PFSK-1 (cell line): ENCODE measurements at regions not wholly inside any gene's neighbourhood (a gene's known extent, or its start where the extent isn't known, plus 50 kb on each side); places are given as distances from the start of the nearest gene placed in this dataset.

Experiments
- FOXP2 ChIP-seq: optimal IDR thresholded peaks from 2 replicates; pipeline ENCODE3; 2011; ENCODE audit warnings: borderline replicate concordance, control low read depth, inconsistent platforms; ENCODE audit not compliant: insufficient read depth; ENCODE audit errors: extremely low read length, extremely low read depth
- POLR2AphosphoS5 ChIP-seq: IDR thresholded peaks from 2 replicates; pipeline ENCODE4 v1.6.1; 2012; ENCODE audit warnings: low read depth, mild to moderate bottlenecking, control low read depth, low read length, moderate library complexity
- SIN3A ChIP-seq: IDR thresholded peaks from 2 replicates; pipeline ENCODE4 v1.6.1; 2012; ENCODE audit warnings: mild to moderate bottlenecking, low read length, moderate library complexity, borderline replicate concordance; ENCODE audit not compliant: insufficient read depth
- TAF1 ChIP-seq: IDR thresholded peaks from 2 replicates; pipeline ENCODE4 v1.6.1; 2012; ENCODE audit warnings: low read length, control low read depth, borderline replicate concordance; ENCODE audit not compliant: insufficient read depth
- TF ChIP-seq, protein P1 (sequence below), 2 experiments: IDR thresholded peaks; 2 replicates each; pipeline versions ENCODE4 v1.6.1 to v1.8.0; 2011 to 2012; ENCODE audit warnings: low read depth in 2 of 2, low read length in 2 of 2, control low read depth in 1 of 2, inconsistent platforms in 1 of 2, mild to moderate bottlenecking in 1 of 2, moderate library complexity in 1 of 2; ENCODE audit not compliant: insufficient read depth in 1 of 2

- TF ChIP-seq POLR2AphosphoS5 = no peak
- TF ChIP-seq SIN3A = no peak
- TF ChIP-seq, protein P1, sequence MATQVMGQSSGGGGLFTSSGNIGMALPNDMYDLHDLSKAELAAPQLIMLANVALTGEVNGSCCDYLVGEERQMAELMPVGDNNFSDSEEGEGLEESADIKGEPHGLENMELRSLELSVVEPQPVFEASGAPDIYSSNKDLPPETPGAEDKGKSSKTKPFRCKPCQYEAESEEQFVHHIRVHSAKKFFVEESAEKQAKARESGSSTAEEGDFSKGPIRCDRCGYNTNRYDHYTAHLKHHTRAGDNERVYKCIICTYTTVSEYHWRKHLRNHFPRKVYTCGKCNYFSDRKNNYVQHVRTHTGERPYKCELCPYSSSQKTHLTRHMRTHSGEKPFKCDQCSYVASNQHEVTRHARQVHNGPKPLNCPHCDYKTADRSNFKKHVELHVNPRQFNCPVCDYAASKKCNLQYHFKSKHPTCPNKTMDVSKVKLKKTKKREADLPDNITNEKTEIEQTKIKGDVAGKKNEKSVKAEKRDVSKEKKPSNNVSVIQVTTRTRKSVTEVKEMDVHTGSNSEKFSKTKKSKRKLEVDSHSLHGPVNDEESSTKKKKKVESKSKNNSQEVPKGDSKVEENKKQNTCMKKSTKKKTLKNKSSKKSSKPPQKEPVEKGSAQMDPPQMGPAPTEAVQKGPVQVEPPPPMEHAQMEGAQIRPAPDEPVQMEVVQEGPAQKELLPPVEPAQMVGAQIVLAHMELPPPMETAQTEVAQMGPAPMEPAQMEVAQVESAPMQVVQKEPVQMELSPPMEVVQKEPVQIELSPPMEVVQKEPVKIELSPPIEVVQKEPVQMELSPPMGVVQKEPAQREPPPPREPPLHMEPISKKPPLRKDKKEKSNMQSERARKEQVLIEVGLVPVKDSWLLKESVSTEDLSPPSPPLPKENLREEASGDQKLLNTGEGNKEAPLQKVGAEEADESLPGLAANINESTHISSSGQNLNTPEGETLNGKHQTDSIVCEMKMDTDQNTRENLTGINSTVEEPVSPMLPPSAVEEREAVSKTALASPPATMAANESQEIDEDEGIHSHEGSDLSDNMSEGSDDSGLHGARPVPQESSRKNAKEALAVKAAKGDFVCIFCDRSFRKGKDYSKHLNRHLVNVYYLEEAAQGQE (IDR thresholded peaks at IDR 0.05; ENCODE audit: insufficient read depth in 1 of 2, low read depth in 2 of 2, low read length in 2 of 2) = no peak
- no peak for TF ChIP-seq FOXP2
- no peak for TF ChIP-seq TAF1
These were observed 430.4 kb downstream of the TFEC start for GRCh38 chr7:115600207-115600606.

DNA sequence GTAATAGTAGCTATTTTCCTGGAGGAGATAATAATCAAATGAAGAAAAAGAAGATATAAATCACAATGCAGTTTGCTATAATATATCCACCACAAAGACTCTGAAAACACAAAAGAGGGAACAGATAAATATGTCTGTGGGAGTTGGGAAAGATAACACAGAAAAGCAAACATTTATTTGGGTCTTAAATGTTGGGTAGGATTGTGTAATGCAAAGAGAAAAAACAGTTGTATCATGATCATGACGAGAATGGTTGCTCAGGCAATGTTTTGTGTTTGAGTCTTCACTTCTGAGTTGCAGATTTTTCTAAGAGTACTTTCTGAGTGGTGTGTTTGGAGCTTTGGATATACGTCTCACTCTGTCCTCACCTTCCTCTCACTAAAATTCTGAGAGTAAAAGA lies 437.5 kb downstream of the TFEC start:
- TF ChIP-seq TAF1 (no peak), FOXP2 (no peak), SIN3A (no peak), POLR2AphosphoS5 (no peak)
- TF ChIP-seq, protein P1 (IDR thresholded peaks at IDR 0.05; ENCODE audit: insufficient read depth in 1 of 2, low read depth in 2 of 2, low read length in 2 of 2) = no peak

DNA sequence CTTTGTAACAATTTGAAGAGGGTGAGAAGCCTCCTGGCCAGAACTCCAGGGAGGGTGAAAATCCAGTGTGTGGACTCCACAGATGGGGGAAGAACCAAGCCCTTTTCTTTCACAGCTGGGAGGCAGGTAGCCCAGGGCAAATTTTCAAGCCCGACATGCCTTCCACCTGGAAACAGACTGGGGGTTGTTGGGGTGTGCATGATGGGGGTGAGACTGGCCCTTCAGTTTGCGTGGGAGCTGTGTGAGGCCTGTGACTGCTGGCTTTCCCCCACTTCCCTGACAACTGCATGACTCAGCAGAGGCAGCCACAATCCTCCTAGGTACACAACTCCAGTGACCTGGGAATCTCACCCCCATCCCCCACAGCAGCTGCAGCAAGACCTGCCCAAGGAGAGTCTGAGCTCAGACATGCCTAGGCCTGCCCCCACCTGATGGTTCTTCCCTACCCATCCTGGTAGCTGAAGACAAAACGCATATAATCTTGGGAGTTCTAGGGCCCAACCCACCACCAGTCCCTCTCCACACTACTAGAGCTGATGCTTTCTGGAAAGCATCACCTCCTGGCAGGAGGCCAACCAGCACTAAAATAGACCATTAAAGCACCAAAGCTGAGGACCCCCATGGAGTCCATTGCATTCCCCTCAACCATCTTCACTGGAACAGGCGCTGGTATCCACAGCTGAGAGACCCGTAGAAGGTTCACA lies 445.4 kb downstream of the TFEC start:
- TF ChIP-seq TAF1 = no peak

DNA sequence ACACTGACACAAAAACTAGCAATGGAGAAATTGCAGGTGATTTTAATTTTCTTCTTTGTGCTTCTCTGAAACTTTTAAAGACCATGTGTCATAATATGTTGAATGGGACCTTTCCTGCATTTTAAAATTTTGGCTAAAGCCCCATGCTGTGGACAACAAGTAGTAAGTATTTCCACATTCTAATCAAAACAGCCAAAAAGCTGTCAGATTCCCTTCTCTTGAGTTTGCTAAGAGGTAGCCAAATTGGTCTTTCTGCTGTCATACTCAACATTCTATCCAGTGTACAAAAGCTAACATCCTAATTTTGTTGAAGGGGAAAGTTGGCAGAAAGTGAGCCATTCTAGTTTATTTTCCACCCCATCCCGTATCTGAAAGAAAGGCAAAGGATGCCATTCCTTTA lies 447.6 kb downstream of the TFEC start:
- TF ChIP-seq FOXP2 (no peak), SIN3A (no peak), TAF1 (no peak), POLR2AphosphoS5 (no peak)
- TF ChIP-seq, protein P1 (IDR thresholded peaks at IDR 0.05; ENCODE audit: insufficient read depth in 1 of 2, low read depth in 2 of 2, low read length in 2 of 2) = no peak

- TF ChIP-seq, protein P1 (IDR thresholded peaks at IDR 0.05; ENCODE audit: insufficient read depth in 1 of 2, low read depth in 2 of 2, low read length in 2 of 2) = no peak
- no peak for TF ChIP-seq TAF1
- TF ChIP-seq SIN3A = no peak
- TF ChIP-seq FOXP2 = no peak
- TF ChIP-seq POLR2AphosphoS5 = no peak
These were observed 452.0 kb downstream of the TFEC start for GRCh38 chr7:115578576-115578975.
